ENCODE measurements at regions not wholly inside any gene's neighbourhood (a gene's known extent, or its start where the extent isn't known, plus 50 kb on each side); places are given as distances from the start of the nearest gene placed in this dataset.
"Not testable (repeated sequence)": the region's sequence is repeated elsewhere in the genome, so short reads cannot be mapped to it uniquely, and the experiment has no call there.

DNA sequence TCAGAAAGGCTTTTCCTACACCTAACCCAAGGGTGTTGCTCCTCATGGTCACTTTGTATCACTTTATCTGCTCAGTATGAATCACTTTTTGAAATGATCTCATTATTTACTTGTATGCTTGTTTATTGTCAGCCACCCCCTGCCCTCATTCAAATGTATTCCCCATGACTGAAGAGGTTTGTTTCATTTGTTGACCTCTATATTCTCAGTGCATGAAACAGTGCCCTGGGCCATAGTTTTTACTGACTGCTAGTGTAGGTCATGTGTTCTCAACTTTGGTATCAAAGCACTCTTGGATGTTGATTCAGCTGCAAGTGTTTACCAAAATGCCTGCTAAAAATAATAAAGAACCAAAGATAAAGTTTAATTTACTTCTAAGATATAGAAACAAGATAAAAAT lies 381.7 kb upstream of the ARPP21 start:
- H3K27me3 Mint-ChIP-seq = no peaks in the 10 kb centered on the region
- no peaks in the 10 kb centered on the region for H3K4me1 Mint-ChIP-seq (ENCODE audit: low read depth)
- no peak overlapping the region for H3K27ac Mint-ChIP-seq
- TF ChIP-seq, protein P1, sequence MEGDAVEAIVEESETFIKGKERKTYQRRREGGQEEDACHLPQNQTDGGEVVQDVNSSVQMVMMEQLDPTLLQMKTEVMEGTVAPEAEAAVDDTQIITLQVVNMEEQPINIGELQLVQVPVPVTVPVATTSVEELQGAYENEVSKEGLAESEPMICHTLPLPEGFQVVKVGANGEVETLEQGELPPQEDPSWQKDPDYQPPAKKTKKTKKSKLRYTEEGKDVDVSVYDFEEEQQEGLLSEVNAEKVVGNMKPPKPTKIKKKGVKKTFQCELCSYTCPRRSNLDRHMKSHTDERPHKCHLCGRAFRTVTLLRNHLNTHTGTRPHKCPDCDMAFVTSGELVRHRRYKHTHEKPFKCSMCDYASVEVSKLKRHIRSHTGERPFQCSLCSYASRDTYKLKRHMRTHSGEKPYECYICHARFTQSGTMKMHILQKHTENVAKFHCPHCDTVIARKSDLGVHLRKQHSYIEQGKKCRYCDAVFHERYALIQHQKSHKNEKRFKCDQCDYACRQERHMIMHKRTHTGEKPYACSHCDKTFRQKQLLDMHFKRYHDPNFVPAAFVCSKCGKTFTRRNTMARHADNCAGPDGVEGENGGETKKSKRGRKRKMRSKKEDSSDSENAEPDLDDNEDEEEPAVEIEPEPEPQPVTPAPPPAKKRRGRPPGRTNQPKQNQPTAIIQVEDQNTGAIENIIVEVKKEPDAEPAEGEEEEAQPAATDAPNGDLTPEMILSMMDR (IDR thresholded peaks at IDR 0.05; ENCODE audit: unreplicated experiment) = no peak
- no peaks in the 10 kb centered on the region for H3K36me3 Mint-ChIP-seq (ENCODE audit: insufficient read depth)
- no peak for DNase-seq (ENCODE audit: low spot score, unreplicated experiment)
- H3K4me3 Mint-ChIP-seq (ENCODE audit: low read depth) = no peak overlapping the region
- H3K9me3 Mint-ChIP-seq (ENCODE audit: low read depth) = no peaks in the 10 kb centered on the region

DNA sequence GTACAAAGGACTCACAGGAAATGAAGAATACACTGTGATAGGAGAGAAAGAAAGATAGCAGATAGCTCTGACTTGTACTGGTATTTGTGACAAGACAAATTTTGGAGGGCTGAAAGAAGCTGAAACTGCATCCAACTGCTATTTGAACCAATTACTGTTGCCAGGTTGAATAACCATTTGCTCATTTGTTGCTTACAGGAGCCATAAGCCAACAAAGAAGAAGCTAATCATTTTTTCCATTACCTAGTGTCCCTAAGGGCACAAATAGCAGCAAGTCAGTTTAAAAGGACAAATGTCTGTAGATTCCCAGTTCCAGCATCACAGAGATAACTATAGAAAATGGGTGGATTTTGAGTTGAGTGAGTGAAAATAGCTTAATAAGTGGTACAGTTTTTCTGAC lies 376.9 kb upstream of the ARPP21 start:
- no peaks in the 10 kb centered on the region for H3K4me1 Mint-ChIP-seq (ENCODE audit: low read depth)
- H3K27ac Mint-ChIP-seq = no peak overlapping the region
- TF ChIP-seq, protein P1 (IDR thresholded peaks at IDR 0.05; ENCODE audit: unreplicated experiment) = no peak
- H3K27me3 Mint-ChIP-seq = no peaks in the 10 kb centered on the region
- no peaks in the 10 kb centered on the region for H3K36me3 Mint-ChIP-seq (ENCODE audit: insufficient read depth)
- no peak overlapping the region for H3K4me3 Mint-ChIP-seq (ENCODE audit: low read depth)
- no peaks in the 10 kb centered on the region for H3K9me3 Mint-ChIP-seq (ENCODE audit: low read depth)
- no peak for DNase-seq (ENCODE audit: low spot score, unreplicated experiment)

DNA sequence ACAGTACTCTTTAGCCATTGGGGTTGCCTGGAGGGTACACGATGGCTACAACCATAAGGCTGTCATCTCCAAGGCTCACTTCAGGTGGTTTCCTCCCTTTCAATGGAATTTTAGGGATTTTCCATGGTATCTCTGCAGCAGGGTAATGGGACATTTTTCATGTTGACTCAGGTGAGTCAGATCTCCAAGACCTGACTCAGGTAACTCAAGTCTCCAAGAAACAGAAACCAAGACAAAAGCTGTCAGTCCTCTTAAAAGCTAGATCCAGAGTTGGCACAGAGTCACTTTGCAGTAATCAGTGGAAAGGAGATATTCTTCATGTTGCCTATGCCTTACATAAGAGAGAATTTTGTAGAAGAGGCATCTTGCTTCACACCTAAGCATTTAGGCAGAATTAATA lies 375.8 kb upstream of the ARPP21 start:
- TF ChIP-seq, protein P1 (IDR thresholded peaks at IDR 0.05; ENCODE audit: unreplicated experiment) = no peak
- no peak overlapping the region for H3K27ac Mint-ChIP-seq
- no peak overlapping the region for H3K4me3 Mint-ChIP-seq (ENCODE audit: low read depth)
- no peaks in the 10 kb centered on the region for H3K36me3 Mint-ChIP-seq (ENCODE audit: insufficient read depth)
- no peaks in the 10 kb centered on the region for H3K9me3 Mint-ChIP-seq (ENCODE audit: low read depth)
- no peak for DNase-seq (ENCODE audit: low spot score, unreplicated experiment)
- no peaks in the 10 kb centered on the region for H3K27me3 Mint-ChIP-seq
- no peaks in the 10 kb centered on the region for H3K4me1 Mint-ChIP-seq (ENCODE audit: low read depth)

DNA sequence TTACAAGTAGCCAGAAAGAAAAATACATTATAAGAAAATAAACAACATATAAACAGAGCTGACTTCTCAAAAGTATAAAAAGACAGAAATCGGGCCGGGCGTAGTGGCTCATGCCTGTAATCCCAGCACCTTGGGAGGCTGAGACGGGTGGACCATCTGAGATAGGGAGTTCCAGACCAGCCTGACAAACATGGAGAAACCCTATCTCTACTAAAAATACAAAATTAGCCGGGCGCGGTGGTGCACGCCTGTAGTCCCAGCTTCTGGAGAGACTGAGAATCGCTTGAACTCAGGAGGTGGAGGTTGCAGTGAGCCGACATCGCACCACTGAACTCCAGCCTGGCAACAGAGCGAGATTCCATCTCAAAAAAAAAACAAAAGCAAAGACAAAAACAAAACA lies 373.3 kb upstream of the ARPP21 start:
- not testable (repeated sequence) for H3K4me3 Mint-ChIP-seq (ENCODE audit: low read depth); H3K36me3 Mint-ChIP-seq (ENCODE audit: insufficient read depth); H3K4me1 Mint-ChIP-seq (ENCODE audit: low read depth); H3K27ac Mint-ChIP-seq; DNase-seq (ENCODE audit: low spot score, unreplicated experiment); H3K27me3 Mint-ChIP-seq; H3K9me3 Mint-ChIP-seq (ENCODE audit: low read depth)

DNA sequence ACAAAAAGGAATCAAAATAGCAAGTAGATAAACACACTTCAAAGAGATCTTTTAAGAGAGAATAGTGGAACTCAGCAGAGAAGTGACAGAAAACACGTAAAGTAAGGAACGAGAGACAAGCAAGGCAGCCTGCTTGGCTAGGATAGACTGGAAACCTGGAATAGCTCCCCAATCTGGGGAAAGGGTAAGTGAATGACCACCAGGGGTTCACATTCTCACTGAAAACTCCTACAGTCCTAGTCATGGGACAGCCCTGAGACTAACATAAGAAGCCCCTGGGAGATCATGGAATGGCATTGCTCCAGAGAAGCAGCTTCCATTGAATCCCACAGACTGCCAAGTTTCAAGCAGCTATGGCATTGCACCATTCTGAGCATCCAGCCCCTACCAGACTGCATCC lies 363.6 kb upstream of the ARPP21 start:
- no peaks in the 10 kb centered on the region for H3K27me3 Mint-ChIP-seq
- no peak for DNase-seq (ENCODE audit: low spot score, unreplicated experiment)
- TF ChIP-seq, protein P1 (IDR thresholded peaks at IDR 0.05; ENCODE audit: unreplicated experiment) = no peak
- H3K27ac Mint-ChIP-seq = no peak overlapping the region
- H3K9me3 Mint-ChIP-seq (ENCODE audit: low read depth) = peaks cover 3% of the 10 kb centered on the region
- H3K36me3 Mint-ChIP-seq (ENCODE audit: insufficient read depth) = no peaks in the 10 kb centered on the region
- H3K4me3 Mint-ChIP-seq (ENCODE audit: low read depth) = no peak overlapping the region
- H3K4me1 Mint-ChIP-seq (ENCODE audit: low read depth) = no peaks in the 10 kb centered on the region

DNA sequence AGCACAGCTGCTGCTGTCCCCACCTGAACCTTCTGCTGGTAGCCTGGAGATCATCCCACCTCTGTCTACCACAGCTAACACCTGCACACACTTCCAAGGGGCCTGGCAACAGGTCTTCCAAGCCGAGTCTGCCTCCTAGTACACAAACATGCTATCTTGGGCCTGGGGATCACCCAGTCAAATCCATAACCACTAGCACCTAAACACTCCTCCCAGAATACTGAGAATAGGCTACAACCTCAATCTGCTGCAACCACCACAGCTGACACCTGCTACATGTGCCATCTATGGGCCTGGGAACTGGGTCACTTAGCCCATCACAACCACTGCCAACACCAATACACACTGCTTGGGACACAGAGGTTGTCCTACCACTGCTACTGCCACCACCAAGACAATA lies 362.8 kb upstream of the ARPP21 start:
- TF ChIP-seq, protein P1 (IDR thresholded peaks at IDR 0.05; ENCODE audit: unreplicated experiment) = no peak
- H3K27me3 Mint-ChIP-seq = no peaks in the 10 kb centered on the region
- no peak overlapping the region for H3K4me3 Mint-ChIP-seq (ENCODE audit: low read depth)
- no peaks in the 10 kb centered on the region for H3K4me1 Mint-ChIP-seq (ENCODE audit: low read depth)
- peaks cover 3% of the 10 kb centered on the region for H3K9me3 Mint-ChIP-seq (ENCODE audit: low read depth)
- DNase-seq (ENCODE audit: low spot score, unreplicated experiment) = no peak
- H3K27ac Mint-ChIP-seq = no peak overlapping the region
- H3K36me3 Mint-ChIP-seq (ENCODE audit: insufficient read depth) = no peaks in the 10 kb centered on the region
